Daoy (cell line): ENCODE measurements at regions not wholly inside any gene's neighbourhood (a gene's known extent, or its start where the extent isn't known, plus 50 kb on each side); places are given as distances from the start of the nearest gene placed in this dataset.
"Not testable (repeated sequence)": the region's sequence is repeated elsewhere in the genome, so short reads cannot be mapped to it uniquely, and the experiment has no call there.

Experiments used
- DNase-seq: peaks from one replicate; pipeline ENCODE4 v3.0.0-alpha.2; 2015; ENCODE audit warnings: low read depth

GRCh38 chr3:110995461-110996231, 76.0 kb upstream of the NECTIN3 start:
- no peak for DNase-seq

- DNase-seq = not testable (repeated sequence)
Observed at GRCh38 chr3:110998766-110999165, 72.8 kb upstream of the NECTIN3 start.

- DNase-seq = not testable (repeated sequence)
Observed at GRCh38 chr3:111006485-111006884, 65.1 kb upstream of the NECTIN3 start.

- no peak for DNase-seq
Observed at GRCh38 chr3:111012388-111013248, 59.0 kb upstream of the NECTIN3 start.
